HuH-7 (cell line): ENCODE measurements at regions not wholly inside any gene's neighbourhood (a gene's known extent, or its start where the extent isn't known, plus 50 kb on each side); places are given as distances from the start of the nearest gene placed in this dataset.

Experiments
- DNase-seq: peaks from one replicate; pipeline ENCODE4 v3.0.0; 2011; ENCODE audit warnings: low spot score

DNA sequence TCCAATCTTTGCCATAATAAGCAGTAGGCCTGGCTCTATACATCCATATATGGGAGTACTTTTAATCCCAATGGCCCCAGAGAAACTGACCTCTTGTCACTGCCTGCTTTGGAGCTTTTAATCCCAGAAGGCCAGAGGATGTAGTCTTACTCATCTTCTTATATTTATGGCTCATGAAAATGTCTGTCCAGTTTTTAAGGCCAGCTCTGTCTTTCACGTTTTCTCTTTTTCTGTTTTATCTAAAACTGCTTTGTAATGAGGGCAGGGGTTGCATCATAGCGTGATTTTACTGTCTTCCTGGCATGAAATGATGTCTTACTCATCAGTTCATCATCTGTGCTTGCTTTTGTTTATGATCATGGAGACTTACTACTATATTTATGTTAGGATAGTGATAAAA is 1094.9 kb downstream of the MAT2B start:
- DNase-seq: no peak

DNA sequence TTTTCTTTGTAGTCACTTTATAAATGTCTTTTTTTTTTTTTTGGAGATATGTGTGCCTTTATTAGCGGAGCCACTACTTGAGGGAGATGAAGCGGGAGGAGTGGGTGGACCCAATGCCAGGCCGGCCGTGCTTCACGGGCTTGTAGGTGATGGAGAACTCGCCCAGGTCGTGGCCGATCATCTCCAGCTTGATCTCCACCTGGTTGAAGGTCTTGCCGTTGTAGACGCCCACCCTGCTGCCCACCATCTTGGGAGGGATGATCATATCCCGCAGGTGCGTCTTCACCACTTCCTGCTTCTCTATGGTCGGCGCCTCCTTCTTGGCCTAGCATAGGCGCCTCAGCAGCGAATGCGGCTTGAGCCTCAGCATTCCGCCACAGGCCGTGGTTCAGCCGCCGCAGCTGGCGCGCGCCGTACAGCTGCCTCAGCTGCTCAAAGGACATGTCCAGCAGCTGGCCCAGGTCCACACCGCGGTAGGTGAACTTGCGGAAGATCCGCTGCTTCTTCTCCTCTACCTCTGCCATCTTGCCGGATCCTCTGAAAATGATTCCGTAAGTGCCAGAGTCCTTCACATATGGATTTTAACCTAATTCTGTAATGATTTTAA is 1095.6 kb downstream of the MAT2B start:
- DNase-seq: no peak

DNA sequence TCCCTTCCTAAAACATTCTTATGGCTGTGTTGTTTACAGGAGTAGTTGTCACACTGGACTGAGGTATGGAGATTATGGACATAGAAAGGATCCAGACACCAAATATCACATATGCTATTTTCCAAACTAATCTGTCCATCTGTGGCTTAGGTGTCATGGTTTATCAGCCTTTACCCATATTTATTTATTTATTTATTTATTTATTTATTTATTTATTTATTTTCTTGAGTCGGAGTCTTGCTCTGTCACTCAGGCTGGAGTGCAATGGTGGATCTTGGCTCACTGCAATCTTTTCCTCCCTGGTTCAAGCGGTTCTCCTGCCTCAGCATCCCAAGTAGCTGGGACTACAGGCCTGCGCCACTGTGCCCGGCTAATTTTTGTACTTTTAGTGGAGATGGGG is 1103.1 kb downstream of the MAT2B start:
- no peak for DNase-seq

DNA sequence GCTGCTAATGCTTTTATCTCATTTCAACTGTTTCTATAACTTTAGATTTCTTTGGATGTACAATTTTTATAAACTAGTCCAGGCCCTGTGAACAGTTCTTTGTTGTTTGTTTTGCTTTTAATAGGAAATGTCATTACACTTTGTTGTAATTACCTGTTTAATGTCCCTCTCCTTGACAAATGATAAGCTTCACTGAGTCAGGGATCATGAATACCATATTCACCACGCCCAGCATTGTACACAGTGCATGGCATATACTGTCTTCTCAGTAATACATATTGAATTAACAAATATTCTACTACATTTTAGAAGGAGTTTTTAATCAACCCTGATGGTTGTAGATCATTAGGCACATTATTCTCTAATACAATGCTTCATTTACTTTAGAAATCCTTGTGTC is 1105.0 kb downstream of the MAT2B start:
- no peak for DNase-seq

DNA sequence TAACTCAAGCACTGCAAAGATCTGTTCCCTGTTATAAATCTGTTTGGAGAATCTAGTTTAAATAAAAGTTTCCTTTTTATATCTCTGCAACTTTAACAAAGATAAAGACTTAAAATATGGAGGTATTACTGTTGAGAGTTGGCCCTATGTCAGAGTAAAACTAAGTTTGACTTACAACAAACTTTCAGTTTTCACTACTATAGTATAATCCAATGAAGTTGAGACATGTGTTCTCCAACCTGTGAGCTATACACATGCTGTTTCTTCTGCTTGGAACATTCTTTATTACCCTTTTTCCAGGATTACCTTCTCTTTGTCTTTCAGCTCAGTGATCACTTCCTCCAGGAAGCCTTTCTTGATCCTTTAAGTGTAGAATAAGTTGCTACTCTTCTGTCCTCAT is 1109.3 kb downstream of the MAT2B start:
- no peak for DNase-seq

DNA sequence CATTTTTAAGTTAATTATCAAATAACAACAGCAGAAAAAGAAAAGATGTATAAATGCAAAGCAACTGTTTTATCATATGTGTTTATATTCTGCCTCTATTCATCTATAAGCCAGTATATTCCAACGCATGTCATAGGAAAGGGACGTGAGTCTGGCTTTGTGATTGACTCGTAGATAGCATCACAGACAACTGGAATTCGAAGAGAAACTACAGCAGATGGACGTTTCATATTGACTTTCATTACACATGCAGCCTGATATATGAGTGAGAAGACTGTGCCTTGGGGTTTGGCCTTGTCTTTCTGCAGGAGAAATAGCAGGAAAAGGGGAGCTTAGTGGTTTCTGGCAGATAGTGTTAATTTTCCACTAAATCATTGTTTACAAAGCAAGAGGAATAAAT is 1111.9 kb downstream of the MAT2B start:
- no peak for DNase-seq

DNA sequence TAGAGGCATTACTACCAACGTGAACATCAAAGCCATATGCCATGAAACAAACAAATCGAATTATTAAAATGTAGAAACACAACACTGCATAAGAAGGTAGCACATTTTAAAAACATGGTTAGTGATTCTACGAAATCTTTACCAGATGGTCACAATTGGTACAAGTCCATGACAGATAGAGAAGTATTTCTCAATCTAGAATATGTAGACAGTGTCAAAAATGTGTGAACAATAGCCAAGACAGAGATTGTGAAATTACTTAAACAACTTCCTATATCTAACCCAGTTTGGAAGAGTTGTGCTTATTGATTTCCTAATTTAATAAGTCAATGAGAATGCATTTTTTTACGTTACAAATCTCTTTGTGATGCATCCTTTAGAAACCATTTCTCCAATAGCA is 1121.6 kb downstream of the MAT2B start:
- no peak for DNase-seq

DNA sequence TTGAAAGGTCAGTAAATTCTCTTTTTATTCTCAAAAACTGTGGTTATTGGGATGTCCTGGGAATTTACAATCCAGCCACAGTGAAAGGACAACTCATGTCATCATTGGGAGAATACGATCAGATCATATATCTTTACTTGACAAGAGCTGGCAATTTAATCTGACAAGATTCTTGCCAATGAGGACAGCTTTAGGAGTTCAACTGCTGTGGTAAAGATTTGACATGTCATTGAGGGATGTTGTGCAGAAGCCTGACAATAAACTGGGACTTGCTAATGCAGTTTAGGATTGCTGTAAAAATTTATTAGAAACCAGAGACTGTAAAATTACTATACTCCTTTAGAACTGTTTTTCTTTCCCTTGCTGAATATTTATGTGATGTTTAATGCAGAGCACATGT is 1131.0 kb downstream of the MAT2B start:
- no peak for DNase-seq

DNA sequence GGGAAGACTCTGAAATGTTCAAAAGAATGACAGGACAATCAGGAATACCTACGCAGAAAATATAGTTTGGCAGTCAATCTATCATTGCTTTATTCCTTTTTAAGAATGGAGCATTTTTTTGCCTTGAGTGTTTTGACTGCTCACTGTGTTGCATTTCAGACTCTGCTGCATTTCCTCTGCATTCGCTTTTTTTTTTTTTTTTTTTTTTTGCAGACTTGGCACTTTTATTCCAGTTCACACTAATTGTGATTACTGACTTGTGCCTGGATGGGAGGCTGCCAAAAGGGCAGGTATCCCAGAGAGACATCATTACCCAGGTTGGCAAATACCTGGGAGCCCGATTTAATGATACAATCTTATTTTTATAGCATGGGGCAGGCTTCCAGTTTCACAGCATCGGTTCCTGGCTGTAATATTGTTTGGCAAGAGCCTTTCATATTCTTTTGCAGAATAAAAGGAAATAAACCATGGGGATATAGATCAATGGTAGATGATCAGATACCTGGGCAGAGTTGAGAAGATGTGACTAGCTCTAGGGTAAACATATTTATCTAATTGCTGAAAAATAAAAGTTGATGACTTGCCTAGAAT is 1132.6 kb downstream of the MAT2B start:
- no peak for DNase-seq

DNA sequence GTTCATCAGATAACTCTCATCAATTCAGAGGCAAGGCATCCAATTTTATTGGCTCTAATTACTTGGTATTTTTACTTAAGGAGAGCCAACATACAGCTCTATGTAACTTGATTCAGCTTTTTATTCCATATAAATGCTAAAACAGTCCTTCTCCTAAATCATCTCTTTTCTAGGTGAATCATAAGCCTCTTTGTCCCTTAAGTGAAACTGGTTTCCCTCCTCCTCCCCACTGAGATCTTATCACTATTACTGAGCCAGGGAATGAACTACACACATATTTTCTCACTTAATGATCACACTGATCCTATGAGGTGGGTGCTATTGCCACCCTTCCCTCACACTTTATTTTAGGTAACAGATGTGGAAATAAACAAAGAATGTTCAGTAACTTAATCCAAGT is 1143.8 kb downstream of the MAT2B start:
- DNase-seq: no peak

DNA sequence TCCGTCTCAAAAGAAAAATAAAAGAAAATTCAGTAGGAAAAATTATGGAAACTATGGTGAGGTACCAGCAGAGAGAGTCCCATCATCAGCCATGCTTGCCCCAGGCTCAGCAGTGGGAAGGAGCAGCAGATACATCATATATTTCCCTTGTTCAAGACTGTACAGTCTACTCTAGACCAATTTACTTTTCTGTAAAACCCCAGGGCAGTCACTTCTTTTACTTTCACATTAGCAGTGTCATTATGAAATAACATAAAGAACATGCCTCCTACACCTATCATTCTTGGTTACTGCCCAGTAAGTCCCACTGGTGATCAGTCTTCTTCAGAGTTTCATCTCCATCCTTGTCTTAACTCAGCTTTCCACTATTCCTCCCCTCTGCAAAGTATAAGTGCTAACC is 1145.0 kb downstream of the MAT2B start:
- no peak for DNase-seq

DNA sequence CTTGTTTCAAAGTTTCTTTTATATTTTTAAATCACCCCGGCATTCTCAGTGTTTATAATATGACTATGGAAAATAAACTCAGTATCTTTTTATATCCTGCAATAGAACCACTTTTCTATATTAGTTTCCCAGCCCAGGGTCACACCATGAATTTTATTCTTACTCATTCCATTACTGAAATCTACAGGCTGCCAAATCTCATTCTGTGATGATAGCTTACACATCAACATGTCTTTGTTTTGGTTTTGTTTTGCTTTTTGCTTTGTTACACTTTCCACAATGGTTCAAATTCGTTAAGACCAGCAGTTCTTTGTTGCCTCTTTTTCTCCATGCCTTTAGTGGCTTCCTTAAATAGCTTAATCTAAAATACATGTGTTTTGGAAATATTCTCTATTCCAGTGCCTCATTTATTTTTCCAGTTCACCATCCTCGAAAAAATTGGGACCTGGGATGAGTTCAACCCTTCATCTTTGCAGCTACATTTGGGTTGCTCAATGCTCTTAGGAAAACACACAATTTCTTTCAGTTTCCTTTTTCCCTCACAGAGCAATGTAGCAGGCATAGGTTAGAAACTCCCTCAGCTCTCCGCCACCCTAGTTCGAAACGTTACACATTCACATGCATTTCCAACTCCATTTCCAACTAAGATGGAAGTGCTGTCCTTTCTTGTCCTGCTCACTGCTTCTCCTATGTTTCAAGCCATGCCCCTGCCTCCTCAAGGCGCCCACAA is 1146.3 kb downstream of the MAT2B start:
- no peak for DNase-seq

DNA sequence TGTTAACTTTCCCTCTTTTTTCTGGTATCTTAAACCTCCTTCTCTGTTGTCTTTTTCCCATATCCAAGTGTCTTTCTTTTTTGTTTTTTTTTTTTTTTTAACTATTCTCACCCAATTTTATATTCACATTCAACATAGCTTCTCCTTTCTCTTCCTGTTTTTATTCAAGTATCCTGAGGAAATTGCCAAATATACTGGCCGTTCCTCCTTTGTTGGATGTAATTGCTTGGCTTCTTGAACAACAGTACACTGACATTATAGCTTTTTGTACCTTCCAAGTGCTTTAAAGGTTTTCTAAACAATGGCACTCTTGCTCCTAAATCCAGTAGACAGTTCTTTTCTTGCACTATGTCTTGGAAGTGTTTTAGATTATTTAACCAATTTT is 1146.8 kb downstream of the MAT2B start:
- no peak for DNase-seq

DNA sequence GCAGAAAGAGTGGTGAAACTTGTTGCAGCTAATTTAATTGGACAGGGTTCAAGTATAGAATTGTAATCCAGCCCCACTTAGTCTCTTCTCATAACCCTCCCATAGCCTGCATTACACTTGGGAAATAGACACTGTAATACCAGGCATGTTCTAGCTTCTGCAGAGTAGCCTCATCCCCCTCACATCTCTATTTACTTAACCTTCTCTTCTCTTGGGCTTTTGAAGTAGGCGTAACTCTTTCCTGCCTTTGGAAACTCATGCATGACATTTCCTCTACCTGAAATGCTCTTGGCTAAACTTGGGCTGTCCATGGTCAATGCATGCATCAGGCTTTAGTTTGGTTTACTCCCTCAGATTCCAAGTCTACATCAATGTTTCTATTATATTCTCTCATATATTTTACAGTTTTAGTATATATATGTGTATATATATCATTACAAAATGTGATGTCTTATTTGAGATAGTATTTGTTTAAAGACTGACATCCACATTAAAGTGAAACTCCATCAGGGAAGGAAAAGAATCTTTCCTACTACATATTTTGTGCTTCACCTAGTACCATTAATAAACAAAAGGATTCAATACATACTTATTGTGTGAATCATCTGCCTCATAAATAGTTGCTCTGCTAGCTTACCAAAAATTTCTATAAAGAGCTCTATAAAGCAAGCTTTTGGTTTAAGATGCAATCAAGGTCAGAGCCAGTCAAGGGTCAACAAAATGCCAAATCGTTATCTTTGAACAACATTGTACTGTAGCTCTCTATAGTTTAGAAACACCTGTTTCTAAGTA is 1158.0 kb downstream of the MAT2B start:
- no peak for DNase-seq

DNA sequence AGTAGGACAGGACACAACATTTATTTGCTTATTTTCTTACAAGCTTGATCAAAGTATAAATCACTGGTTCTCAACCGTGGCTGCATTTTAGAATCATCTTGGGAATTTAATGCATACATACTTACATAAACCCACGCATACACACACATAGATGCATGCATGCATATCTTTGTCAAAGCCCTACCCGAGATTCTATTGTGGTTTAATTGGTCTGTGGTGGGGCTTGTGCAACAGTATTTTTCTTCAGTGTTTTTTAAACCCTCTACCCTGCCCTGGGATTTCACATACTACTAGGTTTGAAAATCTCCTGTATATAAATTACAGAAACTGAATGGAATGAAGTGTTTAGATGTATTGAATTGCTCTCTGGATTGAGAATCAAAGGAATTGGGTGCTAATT is 1166.2 kb downstream of the MAT2B start:
- no peak for DNase-seq

DNA sequence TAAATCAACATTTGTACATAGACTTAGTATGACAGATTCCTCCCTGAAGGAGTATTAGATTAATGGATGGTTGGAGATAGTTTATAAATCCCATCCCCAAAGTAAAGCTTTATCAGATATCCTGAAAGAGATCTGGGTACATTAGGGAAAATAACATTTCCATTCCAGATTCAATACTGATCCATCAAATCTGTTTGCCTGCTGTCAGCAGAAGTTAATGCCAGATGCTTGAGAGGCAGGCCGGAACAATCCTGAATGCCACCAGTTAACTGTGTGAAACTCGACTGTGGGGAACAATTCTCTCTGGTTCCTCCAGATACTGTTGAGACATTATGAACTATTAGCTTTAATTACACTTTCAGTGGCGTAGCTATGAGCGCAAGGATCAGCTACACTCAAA is 1166.8 kb downstream of the MAT2B start:
- DNase-seq: no peak

DNA sequence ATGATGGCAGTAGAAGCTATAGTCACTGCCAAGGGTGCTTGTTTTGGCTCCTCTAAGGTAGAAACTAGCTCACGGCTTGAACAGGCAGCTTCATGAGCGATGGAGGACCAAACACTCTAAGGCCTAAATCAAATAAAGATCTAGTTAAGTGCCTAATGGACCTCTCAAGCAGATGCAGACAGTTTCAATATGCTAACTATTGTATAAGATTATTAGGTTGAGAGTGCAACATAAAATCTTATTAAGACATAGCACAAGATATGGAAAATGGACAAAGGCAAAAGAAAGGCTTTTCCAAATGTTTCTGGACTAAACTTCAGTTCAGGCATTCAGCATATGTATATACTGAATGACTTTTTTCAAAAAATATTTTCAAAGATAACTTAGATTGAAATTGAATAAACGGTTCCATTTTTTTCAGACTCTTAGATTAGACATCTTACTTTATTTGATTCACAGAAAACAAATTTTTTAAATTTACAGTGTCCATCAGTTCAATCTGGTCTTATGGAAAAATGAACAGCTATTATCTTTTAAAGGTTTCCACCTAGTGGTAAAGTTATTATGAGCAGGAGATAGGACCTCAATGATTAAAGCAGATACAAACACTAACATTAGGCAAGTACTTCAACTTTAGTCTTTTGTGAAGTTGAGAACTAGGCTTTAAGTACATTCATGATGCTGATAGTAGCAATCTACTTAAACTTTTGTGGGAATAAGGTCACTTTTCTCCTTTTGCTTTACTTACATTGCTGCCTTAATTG is 1167.7 kb downstream of the MAT2B start:
- no peak for DNase-seq

DNA sequence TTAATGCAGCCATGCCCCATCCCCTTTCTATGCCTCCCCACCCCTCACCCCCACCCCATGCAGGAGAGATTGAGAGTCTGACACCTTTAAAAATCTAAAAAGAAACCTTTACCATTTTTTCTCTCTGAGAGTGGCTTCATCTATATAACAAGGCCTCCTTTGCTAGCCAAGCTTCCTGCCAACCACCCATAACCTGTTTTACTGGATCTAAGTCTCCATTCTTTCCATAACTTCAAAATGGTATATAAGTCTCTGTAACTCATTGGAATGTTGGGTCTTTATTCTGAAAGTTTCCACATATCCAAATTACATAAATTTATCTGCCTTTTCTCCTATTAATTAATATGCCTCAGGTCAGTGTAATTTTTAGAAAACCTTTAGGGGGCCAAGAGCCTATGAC is 1174.0 kb downstream of the MAT2B start:
- no peak for DNase-seq

DNA sequence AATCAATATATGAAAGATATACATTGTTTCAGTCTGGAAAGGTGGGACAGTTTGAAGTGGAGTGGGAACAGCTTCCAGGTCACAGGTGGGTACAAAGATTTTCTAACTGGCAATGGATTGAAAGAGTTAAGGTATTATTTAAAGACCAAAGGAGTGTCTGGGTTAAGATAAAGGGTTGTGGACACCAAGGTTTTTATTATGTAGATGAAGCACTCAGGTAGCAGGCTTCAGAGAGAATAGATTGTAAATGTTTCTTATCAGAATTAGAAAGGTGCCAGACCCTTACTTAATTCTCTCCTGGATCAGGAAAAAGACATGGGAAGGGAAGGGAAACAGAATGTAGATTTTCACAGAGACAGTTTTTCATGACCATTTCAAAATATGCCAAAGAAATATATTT is 1174.8 kb downstream of the MAT2B start:
- DNase-seq: no peak

DNA sequence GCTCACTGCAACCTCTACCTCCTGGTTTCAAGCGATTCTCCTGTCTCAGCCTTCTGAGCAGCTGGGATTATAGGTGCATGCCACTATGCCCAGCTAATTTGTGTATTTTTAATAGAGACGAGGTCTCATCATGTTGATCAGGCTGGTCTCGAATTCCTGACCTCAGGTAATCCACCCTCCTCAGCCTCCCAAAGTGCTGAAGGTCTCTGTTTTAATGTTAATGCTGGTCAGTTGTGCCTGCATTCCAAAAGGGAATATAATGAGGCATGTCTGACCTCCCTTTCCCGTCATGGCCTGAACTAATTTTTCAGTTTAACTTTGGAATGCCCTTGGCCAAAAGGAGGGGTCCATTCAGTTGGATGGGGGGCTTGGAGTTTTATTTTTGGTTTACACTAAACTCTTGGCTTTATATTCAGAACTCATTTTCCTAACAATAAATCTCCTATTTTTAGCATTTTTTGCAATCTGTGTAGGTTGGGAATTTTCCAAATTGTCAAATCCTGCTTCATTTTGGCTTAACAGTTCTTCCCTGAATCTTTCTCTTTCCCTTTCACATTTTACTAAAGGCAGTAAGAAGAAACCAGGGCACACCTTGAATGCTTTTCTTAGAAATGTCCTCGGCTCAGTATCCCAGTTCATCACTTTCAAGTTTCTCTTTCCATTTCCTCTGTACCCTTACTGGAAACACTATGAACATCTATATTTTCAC is 1175.5 kb downstream of the MAT2B start:
- DNase-seq: no peak

DNA sequence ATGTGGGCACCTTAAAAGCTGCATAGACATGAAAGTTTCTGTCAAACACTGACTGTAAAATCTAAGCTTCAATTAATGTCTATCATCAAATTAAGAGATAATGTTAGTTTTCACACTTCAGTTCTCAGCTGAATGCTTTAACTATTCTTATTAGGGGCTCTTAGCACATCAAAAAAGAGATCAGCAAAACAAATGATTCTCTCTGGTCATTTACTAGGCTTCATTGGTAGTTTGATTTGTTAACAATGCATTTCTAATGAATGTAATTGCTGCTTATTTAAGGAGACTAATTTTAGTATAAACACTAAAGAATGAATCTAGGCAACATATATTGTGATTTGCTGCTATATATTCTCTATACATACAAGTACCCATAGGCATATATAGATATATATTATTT is 1182.0 kb downstream of the MAT2B start:
- DNase-seq: no peak

DNA sequence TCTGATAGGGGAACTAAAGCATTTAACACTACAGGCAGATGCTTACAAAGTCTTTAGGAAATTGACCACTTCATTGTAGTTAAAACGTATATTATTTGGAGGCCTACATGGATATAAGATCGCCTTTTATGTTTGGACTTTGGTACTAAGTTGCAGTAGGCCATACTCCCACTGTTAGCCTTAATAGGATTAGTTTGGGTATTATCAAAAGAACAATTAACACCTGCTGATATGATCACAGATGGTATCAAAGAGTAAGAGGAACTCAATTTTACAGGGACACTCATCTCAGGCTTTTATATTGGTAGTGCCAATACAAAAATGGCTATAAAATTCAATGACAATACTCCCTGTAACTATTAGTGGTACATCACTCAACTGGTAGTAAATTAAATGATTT is 1183.0 kb downstream of the MAT2B start:
- no peak for DNase-seq
